CMK (cell line): ENCODE measurements at regions not wholly inside any gene's neighbourhood (a gene's known extent, or its start where the extent isn't known, plus 50 kb on each side); places are given as distances from the start of the nearest gene placed in this dataset.
"Not testable (repeated sequence)": the region's sequence is repeated elsewhere in the genome, so short reads cannot be mapped to it uniquely, and the experiment has no call there.

Experiments used
- DNase-seq: peaks from one replicate; pipeline ENCODE4 v3.0.0-alpha.2; 2010; ENCODE audit warnings: low read depth

DNA sequence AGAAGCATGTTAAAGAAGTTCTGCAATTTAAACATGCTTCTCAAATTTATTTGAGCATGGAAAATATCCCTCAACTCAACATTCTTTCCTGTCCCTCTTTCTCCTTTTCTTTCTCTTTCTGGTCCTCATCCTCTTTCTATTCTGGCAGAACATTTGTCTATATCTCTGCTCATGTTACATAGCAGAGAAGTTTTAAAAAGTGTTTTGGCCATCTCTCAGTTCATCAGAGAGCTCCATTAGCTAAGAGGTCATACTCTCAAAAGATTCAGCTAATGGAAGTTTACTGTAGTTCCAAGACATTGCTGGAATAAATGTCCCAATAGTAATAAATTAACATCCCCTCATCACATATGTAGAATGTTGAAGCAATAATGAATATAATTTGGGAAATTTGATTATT is 53.5 kb downstream of the XCL2 start:
- DNase-seq = no peak

GRCh38 chr1:168488138-168488537 is 55.7 kb downstream of the XCL2 start:
- DNase-seq = no peak

GRCh38 chr1:168486820-168487219 is 57.0 kb downstream of the XCL2 start:
- not testable (repeated sequence) for DNase-seq

- DNase-seq = peak; percentile 55
Measured at GRCh38 chr1:168485048-168485447, 58.7 kb downstream of the XCL2 start.

DNA sequence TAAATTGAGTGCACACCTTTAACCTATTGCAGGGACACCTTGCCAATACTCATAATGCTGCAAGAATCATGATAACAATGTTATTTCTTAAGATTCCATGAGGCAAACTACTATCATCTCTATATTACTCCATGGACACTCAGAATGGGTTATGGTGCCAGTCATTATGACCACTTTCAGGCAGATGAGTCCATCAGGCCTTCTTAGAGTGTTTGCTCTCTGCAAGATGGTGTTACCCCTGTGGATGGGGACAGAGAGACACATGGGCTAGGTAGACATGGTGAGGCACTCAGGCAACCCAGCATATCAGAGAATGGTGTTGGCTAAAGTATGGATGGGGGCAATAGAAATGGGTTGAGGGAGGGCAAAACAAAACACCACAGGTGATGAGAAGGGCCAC is 59.7 kb downstream of the XCL2 start:
- DNase-seq = no peak

DNA sequence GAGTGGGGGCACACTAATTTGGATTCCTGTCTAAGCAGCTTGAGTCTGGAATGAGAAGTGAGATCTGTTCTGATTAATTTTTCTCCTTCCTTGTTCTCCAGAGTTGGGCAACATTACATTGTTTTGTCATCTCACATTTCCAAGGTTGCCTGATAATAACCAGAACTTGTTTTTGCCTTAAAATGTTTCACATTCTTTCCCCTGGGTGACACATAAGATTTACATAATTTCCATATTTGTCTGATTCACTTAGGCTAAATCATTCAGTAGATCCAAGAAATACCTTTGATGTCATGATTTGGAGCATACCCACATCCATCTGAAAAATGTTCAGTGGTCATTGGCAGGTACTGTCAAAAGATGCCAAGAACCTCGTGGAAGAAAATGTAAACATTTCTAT is 60.3 kb downstream of the XCL2 start:
- DNase-seq = no peak

DNA sequence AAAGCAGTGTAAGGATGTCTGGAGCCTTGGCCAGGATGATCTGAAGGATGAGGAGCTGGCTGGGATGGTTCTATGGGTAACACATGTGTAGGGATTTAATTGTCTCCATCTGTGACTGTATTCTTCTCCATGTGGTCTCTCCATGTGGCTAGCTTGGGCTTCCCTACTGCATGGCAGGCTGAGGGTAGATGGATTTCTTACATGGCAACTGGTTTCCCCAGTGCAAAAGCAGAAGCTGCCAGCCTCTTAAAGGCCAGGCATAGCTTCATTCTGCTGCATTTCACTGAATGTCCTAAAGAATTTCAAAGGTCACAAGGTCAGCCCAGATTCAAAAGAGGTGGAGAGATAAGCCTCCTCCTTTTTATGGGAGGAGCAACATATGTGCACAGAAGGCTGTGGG is 61.7 kb downstream of the XCL2 start:
- no peak for DNase-seq

DNA sequence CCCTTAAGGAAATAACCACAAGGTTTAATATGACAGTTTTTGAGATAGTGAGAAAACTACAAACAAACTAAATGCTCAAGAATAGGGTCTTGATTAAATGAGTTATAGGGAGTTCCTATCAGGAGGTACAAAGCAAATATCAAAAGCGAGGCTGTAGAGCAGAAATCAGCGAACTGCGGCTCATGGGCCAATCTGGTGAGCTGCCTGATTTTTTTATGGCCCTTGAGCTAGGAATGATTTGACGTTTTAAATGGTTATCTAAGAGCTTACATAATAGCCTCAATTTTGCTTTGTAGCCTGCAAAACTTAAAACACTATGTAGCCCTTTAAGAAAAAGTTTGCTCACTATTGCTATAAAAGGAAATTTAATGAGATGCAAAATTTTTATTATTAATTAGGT is 62.2 kb downstream of the XCL2 start:
- no peak for DNase-seq

- DNase-seq = no peak
Measured at GRCh38 chr1:168480997-168481396, 62.8 kb downstream of the XCL2 start.

GRCh38 chr1:168477792-168478191 is 66.0 kb downstream of the XCL2 start:
- DNase-seq = no peak

DNA sequence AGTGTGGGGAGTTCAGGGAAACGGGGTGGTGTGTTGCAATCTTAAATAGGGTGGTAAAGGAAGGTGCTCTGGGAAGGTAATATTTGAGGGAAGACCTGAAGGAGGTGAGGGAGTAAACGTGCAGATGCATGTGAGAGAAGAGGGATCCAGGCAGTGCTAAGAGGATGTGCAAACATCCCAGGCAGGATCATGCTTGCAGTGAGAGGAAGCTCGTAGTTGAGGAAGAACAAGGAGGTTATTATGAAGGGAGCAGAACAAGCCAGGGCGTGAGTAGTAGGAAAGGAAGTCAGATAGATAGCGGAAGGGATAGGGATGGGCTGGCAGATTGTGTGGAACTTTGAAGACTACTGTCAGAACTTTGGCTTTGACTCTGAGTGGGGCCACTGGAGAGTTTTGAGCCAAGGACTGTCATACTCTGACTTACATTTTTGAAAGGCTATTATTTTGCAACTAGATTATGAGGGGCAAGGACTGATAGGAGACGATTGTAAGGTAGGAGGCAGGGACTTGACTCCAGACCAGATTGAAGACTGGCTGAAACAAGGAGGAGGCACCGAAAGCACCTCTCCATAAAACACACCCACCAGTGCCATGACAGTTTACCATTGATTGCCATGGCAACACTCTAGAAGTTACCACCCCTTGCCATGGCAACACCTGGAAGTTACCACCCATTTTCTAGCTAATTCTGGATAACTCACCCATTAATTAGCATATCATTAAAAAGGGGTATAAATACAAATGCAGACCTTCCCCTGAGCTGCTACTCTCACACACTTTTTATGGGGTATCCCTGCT is 67.0 kb downstream of the XCL2 start:
- DNase-seq = peak; percentile 60

- no peak for DNase-seq
Measured at GRCh38 chr1:168474322-168474721, 69.5 kb downstream of the XCL2 start.

DNA sequence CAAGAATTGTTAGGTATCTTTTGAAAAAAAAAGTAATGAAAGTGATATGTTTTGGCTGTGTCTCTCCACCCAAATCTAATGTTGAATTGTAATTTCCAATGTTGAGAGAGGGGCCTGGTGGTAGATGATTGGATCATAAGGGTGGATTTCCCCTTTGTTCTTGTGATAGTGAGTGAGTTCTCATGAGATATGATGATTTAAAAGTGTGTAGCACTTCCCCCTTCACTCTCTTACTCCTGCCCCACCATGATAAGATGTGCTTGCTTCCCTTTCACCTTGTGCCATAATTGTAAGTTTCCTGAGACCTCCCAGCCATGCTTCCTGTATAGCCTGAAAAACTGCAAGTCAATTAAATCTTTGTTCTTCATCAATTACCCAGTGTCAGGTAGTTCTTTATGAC is 70.7 kb downstream of the XCL2 start:
- peak; percentile 82 for DNase-seq

DNA sequence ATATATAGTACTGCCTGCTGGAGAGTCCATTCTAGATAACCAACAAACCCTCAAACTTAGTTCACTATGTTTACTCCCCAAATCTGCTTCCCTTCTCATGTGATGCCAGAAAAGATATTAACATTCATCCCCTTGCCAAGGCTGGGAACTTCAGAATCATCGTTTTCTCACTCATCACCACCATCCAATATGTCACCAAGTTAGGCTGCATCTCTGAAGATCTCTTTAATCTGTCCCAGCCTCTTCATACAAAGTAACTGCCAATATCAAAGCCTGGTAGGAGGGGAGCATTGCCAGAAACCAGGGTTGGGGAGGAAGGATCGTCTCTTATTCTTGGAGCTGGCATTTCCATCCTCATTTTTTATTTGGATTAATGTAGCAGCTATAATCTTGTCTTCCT is 71.6 kb downstream of the XCL2 start:
- DNase-seq = no peak

- no peak for DNase-seq
Measured at GRCh38 chr1:168470901-168471431, 72.8 kb downstream of the XCL2 start.

- DNase-seq = peak; percentile 98
Measured at GRCh38 chr1:168469690-168470089, 74.1 kb downstream of the XCL2 start.

- DNase-seq = no peak
Measured at GRCh38 chr1:168468822-168469221, 75.0 kb downstream of the XCL2 start.

GRCh38 chr1:168468042-168468809 is 75.6 kb downstream of the XCL2 start:
- DNase-seq = no peak

DNA sequence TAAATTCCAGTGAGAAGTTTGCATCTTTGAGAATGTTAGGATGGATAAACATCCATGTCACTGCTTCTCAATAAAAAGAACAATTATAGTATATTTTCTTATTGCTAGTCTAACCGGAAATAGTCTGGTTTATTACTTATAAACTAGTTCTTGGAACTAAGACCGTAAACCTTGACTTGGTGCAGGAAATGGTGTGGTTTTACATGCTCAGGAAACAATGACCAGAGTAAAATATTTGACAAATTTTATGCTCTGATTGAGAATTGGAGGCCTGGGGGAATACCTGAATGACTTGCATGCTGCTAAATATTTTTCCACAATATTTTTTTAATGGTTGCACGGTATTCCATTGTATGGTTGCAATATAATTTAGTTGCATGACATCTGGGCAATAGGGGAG is 76.3 kb downstream of the XCL2 start:
- no peak for DNase-seq

DNA sequence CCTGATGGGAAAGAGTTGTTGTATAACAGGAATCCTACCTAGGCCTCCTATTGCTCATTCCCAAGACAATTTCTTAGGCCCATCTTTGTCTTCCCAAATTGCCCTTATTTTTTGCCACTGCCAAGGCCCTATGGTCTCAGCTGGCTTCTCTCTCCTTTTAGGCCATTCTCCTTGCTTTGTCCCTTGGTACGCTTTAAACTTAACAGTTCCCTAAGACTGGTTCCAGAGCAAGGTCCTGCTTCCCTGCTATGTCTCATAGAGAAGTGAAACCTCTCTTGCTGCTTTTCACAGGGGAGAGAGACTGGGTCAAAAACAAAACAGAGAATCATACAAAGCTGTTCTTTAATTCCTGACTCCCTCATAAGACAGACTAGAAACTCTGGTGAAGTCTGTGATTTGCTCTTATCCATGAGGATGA is 77.1 kb downstream of the XCL2 start:
- no peak for DNase-seq

DNA sequence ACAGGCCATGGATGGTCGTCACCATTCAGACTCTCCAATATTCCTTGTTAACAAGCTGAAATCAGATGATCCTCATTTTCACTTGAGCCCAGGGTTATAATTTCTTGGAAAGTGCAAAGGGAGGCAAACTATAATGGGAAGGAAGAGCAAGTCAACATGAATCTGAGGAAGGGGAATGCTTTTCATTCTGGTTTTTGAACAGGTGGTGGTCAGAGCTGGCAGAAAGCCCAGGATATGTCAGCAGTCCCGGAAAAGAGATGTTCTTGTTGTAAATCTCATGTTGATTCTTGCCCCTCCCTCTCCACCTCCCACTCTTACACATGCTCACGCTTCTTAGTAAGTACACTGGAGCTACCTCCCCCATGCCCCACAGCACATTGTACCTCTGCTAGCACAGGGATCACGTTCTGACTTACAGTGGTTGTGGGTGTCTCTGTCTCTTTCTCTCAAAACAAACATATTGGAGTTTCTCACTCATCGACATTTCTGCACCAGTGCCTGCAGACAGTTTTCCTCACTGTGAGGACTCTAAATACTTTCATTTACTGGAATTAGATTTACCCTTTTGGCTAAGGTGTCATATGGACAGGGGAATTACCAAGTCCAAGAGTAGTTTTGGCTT is 77.6 kb downstream of the XCL2 start:
- DNase-seq = peak; percentile 86

DNA sequence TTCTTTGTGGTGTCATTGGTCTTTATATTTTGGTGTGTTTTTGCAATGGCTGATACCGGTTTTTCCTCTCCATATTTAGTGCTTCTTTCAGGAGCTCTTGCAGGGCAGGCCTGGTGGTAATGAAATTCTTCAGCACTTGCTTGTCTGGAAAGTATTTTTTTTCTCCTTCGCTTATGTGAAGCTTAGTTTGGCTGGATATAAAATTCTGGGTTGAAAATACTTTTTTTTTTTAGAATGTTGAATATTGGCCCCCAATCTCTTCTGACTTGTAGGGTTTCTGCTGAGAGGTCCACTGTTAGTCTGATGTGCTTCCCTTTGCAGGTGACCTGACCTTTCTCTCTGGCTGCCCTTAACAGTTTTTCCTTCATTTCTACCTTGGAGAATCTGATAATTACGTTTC is 82.7 kb downstream of the XCL2 start:
- not testable (repeated sequence) for DNase-seq

- not testable (repeated sequence) for DNase-seq
Measured at GRCh38 chr1:168457296-168457695, 86.5 kb downstream of the XCL2 start.
